Amniotic epithelial cell (primary cell): ENCODE measurements at regions not wholly inside any gene's neighbourhood (a gene's known extent, or its start where the extent isn't known, plus 50 kb on each side); places are given as distances from the start of the nearest gene placed in this dataset.

Source experiments
- DNase-seq: peaks from one replicate; pipeline ENCODE4 v3.0.0-alpha.2; 2010; ENCODE audit warnings: low read depth

GRCh38 chr5:5588887-5589826, 166.7 kb downstream of the ICE1 start:
- DNase-seq: no peak

DNA sequence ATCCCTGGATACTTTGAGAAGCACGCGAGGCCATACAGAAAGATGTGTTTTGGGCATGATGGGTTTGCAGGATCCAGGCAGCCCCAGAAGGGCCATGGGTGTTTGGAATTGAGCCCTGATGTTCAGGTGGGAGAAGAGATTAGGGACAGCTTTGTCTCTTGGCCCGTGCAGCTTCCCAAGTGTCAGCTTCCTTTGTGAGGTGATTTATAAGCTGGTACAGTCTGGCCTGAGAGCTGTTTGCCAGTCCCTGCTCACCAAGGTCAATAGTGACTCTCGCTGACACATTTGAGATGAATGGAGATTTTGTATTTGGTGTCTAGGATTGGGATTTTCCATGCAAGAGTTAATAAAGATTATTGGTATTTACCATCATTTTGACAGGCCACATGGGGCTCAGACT, 165.9 kb downstream of the ICE1 start:
- DNase-seq: no peak

- no peak for DNase-seq
Measured at GRCh38 chr5:5587474-5587873, 165.0 kb downstream of the ICE1 start.

DNA sequence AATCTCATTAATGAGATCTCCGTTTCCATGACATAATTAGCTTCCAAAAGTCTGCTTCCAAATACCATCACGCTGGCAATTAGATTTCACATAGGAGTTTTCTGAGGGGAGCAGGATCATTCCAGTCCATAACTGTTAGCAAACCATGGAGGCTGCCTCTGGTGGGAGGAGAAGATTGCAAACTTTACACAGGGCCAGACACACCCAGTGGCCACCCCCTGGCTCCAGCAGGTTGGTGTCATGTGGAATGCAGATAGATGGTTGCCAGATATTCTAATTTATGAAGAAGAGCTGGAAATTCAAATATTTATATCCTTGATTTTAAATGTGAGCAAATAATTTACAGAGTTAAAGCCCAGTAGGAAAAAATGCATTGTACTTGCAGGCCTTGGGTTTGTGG, 164.2 kb downstream of the ICE1 start:
- DNase-seq: no peak

- no peak for DNase-seq
Measured at GRCh38 chr5:5585751-5586341, 163.4 kb downstream of the ICE1 start.

DNA sequence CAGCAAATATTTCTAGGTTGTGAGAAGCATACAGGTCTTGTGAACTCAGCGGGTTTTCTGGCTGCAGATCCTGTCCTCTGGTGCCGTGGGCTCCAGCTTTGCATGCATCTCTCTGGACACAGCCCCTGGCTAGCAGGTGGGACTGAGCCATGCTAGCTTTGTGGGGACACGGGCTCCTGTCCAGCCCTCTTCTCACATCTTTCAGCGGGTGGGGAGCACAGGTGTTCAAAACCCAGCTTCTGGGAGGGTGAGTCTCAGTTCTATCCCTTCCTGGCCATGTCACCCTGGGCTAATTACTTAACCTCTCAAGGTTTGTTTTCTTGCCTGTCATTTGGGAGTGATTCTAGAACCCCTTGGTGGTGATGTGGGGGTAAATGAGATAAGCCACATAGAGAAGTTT, 162.3 kb downstream of the ICE1 start:
- DNase-seq: no peak

- no peak for DNase-seq
Measured at GRCh38 chr5:5584236-5584745, 161.8 kb downstream of the ICE1 start.

DNA sequence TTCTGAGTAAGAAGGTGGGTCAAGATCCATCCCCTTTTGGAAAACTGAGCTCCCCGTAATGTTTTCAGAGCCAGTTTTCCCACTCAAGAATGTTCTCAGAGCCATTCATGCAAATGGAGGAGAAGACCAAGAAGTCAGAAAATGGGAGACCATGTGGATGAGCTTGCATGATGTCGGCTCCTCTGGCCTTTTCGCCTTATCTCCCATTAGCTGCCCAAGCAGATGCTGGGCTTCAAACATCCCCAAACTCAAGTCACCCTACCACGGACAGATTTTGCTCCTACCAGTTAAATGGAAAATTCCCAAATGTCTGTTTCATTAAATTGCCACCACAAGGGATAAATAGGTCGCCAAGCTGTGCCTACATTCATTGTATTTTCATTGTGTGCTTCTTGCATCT, 161.4 kb downstream of the ICE1 start:
- DNase-seq: no peak

- no peak for DNase-seq
Measured at GRCh38 chr5:5583023-5583765, 160.7 kb downstream of the ICE1 start.

DNA sequence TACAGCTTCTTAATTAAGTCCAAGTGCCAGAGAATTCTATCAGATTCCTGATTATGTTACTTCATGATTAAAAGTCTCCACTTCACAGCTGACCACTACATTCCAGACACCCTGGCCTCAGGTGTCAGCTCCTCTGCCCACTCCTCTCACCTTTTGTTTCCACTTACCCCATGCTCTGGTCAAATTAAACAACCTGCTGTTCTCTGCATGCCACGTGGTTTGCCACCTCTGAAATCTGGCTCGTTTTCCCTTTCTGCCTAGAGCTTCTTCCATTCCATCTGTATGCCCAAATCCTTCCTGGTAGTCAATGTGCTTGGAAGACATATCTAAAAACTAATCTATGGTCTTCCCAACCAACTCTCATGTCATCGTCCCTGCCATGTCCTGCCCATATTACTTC, 158.6 kb downstream of the ICE1 start:
- no peak for DNase-seq

GRCh38 chr5:5576744-5577143, 154.3 kb downstream of the ICE1 start:
- no peak for DNase-seq

DNA sequence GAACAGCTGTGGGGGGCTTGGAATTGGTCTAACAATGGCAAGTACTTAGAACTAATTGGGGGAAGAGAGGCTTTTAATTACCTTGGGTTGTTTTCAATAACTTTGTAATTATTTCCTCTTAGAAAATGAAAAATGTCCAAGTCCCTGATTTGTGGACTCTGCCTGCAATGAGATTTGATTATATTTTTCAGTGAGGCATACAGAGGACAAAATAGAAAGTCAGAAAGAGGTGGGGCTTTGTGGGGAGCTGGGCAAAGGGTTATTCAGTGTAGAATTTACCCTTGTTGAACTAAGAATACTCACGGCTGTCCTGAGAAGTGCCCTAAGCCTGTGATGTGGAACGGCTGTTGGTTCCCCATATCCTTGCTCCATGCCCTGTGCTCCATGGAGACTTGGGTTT, 153.0 kb downstream of the ICE1 start:
- no peak for DNase-seq

DNA sequence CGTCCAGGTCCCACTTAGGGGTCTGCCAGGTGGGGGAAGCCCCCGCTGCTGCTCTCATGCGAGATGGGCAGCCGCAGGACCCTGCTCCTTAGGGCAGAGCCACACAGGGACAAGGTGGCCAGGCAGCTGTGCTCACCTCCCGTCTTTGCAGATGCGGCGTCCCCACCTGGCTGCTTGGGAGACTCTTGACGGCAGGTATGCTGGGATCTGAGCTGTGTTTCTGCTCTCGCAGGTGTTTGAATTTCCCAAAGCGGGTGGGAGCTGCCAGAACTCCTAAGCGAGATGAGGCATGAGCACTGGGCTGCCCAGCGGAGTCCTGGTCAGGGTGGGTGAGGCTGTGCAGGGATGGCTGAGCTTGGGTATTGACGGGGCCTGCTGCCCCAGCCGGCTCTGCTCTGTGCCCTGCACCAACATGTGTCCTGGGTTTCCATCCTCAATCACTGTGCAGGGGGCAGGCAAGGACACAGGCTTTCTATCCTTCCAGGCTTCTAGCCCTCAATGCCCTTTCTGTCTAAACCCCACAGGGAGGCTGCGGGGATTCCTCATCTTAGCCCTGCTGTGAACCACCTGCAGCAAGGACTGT, 151.4 kb downstream of the ICE1 start:
- no peak for DNase-seq

DNA sequence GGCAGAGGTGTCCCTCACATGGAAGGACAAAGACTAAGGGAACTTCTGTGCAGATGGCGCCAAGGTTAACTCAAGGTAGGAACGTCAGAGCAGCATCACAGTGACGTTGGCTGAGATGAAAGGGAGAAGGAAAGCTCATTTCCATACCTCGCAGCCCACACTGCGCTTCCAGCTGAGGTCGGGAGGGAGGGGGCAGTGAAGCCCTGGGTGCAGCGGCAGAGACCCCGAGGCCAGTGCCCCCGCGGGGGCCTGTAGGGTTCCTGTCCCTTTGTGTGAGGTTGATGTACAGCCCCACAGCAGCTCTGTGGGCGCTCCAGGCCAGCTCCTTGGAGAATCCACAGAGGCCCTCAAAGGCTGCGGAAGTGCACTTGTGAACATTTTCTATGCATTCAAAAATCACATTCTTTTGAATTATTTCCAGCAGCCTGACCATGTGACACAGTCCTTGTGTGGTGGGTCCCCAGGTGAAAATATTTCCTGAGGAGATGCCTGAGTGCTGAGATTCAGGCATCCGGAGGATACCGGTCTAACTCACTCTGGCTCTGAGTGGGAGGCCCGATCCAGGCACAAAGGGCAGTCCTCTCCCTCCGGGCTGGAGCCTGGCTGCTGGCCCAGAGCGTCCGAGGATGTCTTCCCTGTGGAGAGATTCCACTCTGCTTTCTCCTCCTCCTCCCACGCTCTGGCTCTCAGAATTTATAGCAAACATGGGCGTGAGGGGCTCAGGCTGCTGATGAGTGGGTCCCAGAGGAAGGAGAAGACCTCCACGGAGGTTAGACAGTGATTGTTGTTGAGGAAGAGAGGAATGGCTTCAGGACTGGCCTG, 150.7 kb downstream of the ICE1 start:
- DNase-seq: no peak

GRCh38 chr5:5572010-5572865, 149.8 kb downstream of the ICE1 start:
- DNase-seq: no peak

GRCh38 chr5:5570646-5571045, 148.2 kb downstream of the ICE1 start:
- no peak for DNase-seq

DNA sequence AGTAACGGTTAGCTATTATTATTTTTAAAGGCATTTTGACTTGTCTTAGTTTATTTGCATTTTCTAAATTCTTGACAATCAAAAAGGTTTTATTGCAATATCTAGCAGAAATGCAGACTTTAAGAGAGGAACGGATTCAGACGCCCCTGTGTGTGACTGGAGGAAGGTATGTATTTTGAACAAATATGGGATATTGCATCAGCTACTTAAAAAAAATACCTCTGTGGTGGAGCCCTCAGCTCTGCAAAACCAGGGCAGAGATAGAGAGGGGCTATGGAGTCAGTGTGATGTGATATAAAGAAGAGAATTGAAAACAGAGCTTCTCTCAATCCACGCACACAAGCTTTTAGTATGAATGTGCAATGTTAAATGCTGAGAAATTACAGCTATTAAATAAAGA, 142.4 kb downstream of the ICE1 start:
- DNase-seq: no peak

DNA sequence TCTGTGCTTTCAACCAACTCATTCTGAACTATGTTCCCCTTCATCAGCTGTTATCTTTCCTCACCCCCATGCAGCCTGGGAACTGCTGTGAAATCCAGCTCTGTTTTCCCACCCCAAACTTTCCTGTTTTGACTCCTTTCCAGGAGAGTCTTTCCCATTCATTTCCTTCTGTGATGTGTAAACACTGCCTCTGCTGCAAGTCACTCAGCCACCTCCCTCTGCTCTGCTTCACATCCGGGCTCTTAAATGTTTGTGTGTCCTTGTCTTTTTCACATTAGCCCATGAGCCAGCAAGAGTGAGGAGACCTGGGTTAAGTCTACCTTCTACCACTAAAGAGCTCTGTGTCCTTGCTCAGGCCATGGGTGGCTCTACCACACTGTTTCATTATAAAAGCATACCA, 137.5 kb downstream of the ICE1 start:
- no peak for DNase-seq

- DNase-seq: no peak
Measured at GRCh38 chr5:5558638-5559527, 136.4 kb downstream of the ICE1 start.
